GOT3 (cell line): ENCODE measurements at regions not wholly inside any gene's neighbourhood (a gene's known extent, or its start where the extent isn't known, plus 50 kb on each side); places are given as distances from the start of the nearest gene placed in this dataset.

Source experiments
- DNase-seq: peaks from one replicate; lab custom pipeline; 2025; ENCODE audit warnings: mixed read lengths; lab: John Stamatoyannopoulos, UW

DNA sequence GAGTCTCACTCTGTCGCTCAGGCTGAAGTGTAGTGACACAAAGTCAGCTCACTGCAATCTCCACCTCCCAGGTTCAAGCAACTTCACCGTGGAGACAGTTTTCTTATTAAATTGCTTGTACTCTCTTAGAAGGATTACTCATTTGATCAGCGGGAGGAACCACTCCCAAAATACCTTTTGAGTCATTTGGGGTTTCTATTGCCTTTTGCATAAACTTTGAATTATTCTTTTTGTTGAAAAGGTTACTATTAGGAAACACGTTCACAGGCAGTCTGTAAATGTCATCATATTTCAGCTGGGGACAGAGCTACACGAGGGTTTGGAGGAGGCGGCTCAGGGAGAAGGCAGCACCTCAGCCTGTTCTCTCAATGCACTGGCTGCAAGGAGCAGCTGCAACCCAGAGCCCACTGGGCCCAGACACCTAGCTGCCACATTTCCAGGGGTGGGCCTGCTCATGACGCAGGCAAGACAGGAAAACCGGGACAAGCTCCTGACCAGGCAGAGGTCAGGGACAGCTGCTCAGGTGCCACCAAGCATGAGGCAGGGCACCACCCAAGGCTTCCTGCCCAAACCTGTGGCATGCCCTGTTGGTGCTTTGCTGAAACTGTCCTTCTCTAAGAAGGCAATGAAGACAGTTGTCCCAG lies 205.9 kb downstream of the BMP7 start:
- no peak for DNase-seq

DNA sequence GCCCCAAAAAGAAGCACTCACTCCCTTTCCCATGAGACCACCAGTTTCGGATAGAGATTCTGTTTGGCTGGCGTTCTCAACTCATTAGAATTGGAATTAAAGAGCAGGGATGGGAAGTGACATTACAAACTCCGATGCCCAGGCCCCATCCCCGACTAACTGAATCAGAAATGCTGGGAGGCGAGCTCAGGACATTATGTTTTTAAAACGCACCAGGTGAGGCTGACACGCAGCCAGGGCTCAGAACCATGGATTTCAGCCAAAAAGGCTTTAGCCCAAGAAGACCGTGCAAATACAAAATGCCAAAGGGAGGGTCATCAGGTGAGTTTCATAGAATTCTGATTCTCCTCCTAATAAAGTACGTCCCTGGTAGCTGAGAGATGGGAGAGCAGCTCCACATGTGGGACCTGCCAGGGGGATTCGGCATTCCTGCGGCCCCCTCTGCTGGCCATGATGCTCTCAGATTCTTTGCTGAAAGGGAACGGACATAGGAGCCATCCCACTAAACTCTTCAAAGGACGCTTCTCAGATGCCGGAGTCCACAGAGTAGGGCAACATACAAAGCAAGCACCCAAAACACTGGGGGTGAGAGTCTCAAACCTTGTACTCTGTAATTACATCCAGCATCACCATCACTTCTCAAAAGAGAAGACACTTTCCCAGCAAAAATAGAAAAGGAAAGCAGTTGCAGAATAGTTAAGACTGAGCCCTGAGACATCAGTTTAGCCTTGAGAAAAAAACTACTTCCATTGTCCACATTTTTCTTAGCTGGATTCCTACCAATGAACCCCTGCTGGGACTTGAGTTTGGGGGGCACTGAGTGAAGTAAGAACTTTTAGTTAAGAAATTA lies 205.2 kb downstream of the BMP7 start:
- DNase-seq = no peak

DNA sequence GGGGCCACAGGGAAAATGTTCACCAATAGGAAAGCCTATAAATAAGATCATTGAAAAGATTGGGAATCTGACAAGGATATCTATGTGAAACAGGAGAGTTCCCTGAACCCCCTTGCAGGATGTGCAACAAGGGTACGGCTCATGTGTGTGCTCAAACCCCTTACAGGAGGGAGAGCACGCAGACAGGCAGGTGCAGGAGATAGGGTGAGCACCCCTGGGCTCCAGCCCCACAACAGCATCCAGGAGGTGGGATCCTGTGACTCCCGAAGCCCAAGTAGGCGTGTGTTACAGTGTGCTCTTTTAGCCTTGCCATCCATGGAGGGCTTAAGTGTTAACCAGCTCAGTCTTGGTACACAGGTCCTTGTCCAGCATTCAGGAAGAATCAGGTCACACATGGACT lies 204.2 kb downstream of the BMP7 start:
- no peak for DNase-seq

DNA sequence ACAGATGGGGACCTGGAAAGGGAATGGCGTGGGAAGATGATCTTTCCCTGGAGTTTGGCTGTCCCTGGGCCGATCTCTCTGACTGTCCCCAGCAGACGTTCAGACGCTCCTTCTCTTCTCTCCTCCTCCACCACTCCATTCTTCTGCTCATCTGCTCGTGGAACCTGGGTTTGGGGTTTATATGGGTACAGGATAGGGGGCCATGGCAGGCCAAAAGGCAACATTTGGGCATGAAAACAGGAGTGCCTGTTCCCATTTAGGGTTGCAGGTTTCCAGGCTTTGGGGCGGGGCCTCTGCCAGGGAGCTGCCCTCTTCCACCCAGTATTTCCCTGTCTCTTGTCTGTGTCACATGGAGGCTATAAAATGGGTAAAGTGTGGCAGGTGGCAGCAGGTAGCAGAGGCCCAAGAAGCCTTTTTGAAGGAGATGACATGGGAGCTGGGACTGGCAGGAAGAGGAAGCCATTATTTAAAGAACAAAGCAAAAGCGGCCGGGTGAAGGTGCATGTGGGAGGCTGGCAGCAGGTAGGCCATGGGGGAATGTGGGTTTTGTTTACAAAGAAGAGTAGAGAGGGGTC lies 203.7 kb downstream of the BMP7 start:
- no peak for DNase-seq

DNA sequence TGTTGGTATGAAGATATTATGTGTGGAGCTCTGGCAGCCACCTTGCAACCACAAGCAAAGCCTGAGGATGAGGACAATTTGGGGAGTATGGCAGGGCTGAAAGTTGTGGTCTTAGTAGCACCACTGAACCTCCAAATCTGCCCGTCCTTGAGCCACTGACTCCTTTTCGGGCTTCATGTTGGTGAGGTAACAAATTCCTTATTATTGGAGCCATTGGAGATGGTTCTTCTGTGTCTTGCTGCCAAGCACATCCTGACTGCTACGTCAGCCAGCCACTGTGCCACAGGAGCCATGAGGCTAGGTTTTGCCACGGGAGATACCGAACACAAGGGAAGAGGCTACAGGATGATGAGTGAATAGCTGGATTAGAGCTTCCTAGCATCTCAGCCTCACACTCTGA lies 201.6 kb downstream of the BMP7 start:
- DNase-seq = no peak

DNA sequence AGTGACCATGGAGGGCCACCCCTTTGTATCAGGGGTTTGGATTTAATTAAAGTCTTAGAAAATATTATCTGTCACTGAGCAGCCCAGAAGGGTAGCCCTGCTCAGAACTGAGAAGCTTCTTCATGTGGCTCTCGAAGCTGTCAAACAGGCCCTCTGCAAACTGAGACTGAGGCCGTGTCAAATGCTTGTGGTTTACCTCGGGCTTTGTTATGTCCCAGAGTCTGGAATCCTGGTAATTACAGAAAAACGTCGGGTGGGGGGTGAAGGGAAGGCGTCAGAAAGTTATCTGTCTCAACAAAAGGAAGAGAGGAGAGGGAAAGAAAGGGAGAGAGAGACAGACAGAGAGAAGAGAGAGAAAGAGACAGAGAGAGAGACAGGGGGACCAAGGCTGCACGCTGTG lies 200.8 kb downstream of the BMP7 start:
- DNase-seq = no peak

DNA sequence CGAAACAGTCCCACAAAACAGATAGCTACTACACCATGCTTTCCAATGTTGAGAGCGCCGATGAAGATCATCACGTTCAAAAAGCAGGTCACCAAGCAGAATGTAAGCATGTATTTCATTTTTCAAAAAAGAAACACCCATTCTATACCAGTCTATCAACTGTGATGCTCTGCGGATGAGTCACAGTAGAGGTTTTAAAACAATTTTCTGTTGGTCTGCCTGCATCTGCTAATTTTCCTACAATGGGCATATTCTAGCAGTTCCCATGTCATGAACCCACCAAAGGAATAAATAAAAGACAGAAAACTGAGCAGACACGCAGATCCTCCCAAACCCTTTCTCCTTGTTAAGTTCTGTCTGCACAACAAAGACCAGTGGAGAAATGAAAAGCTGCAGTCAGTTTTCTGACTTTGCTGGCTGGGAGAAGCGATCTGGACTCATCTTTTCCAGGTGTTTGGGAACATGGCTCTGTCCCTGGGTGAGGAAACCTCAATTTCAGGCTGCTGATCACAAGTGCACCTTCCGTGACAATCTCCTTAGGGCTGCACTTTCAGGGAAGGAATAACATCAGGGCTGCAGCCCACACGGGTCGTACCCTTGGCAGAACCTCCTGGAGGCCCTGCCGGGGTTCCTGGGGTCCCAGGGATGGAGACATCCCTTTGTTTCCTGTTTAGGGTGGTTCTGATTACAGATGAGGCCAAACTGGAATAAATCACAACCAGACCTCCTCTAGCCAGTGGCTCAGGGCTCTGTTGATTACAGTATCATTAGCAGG lies 200.1 kb downstream of the BMP7 start:
- DNase-seq = no peak

DNA sequence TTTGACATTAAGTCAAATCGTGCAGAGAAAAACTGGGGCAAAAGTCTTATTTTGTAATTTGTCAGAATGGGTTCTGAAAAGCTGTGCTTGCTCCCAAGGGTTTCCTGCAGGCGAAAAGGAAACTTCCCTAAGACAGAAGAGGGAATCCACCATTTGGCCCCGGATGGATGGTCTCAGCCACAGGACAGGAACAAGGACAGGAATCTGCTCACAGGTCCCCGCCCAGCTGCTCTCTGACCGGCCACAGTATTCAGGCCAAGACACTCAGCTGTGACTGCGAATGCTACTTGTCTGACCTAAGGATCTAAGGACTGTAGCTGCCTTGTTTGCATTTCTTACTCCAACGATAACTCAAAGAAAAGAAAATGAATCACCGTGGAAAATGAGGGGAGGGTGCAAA lies 197.0 kb downstream of the BMP7 start:
- no peak for DNase-seq

DNA sequence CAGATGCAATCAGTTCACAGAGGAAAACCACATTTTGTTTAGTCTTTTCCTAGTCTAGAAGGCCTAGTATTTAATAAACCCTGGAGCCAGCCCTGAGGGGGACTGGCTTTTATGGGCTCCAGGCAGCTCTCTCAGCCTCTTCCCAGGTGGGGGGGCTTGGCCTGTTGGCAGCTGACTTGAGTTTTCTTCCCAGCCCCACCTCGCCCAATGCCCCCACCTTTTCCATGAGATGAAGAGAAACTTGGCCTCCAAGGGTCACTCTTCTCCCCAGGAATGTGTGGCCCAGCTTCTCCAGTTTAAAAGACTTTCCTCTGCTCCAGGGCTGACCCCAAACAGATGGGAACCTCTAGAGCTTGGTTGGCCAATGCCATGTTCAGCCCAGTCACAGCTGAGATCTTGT lies 196.1 kb downstream of the BMP7 start:
- DNase-seq = no peak

DNA sequence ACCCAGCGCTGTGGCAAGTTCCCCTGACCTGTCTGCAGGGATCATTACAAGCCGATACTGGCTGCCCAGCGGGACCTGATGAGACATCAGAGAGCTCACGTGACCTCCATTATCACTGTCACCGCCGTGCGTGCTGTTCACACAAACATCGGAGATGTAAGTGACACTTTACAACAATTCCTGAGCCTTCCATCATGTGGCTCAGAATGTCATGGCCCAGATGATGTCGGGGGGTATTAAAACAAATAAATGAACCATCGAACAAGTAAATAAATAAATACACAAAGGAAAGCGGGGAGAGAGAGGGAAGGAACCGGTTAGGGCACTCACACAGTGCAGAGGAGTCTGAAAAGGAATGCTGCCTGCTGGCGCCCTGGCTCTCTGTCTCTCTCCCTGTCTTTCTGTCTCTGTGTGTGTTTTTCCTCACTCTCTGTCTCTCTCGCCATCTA lies 195.1 kb downstream of the BMP7 start:
- no peak for DNase-seq

DNA sequence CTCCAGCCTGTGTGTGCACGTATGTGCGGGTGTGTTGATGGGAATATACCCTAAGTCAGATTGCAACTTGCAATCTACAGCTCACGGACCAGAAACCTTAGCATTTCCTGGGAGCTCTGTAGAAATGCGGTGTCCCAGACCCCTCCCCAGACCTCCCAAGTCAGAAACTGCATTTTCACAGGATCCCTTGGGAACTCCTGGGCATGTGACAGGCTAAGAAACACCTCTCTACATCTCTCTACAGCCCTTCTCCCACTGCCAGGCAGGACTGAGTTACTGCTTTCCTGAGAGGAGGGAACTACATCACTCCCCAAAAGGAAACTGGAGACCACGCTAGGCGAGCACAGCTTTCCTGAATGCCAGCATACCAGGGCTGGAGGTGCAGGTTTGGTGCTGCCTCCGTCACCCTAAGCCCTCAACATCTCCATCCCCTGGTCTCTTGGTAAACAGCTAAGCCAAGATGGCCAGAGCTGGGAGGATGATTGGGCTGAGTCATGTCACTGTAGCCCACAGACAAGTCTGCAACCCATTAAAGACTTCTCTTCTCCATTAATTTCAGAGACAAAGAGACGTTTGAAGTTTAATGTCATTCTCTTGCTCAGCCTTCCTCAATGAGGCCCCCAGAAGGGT lies 194.4 kb downstream of the BMP7 start:
- no peak for DNase-seq

DNA sequence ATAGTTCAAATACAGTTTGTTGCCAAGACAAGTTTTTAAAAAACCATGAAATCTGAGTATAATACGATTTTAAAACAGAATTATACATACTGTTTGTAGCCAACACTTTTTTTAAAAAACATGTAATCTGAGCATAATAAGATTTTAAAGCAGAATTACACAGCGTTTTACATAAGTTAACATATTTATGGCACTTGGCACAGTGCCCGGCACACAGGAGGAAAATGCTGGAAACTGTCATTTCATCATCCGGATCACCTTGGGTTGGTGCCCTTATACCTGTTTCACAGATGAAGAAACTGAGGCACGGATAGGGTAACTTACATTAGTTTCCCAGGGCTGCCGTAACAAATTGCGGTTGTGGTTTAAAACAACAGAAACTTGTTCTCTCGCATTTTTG lies 193.0 kb downstream of the BMP7 start:
- DNase-seq = no peak

DNA sequence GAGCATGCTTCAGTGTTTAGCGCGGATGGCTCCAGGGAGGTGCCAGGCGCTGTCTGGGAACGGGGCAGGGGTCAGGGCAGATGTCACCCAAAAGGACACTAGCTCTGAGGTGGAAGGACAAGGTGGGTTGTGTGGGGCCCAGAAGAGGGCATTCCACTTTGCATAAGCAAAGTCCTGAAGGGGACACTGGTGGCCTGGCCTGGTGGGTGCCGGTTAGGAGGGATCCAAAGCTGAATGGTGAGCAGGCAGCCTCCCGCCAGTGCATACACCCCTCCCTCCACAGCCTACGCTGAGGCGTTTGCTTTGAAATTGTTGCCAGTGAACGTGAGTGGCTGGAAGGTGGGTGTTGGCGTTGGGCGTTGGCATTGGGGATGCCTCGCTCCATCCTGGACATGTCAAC lies 192.1 kb downstream of the BMP7 start:
- no peak for DNase-seq

DNA sequence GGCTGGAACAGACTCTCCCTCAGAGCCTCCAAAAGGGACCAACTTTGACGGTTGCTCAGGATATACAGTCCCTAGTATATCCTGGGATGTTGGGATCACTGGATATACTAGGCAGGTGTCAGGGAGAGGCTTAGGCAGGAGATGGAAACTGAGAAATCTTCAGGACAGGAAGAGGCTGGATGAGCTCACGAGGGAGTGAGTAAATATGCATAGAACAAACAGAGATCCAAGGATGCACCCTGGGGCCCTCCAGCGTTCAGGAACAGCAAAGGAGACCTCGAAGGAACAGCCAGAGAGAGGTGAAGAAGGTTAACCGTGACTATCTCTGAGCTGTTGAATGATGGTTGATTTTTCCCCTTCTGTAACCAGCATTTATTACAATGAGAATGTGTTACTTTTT lies 191.3 kb downstream of the BMP7 start:
- no peak for DNase-seq

DNA sequence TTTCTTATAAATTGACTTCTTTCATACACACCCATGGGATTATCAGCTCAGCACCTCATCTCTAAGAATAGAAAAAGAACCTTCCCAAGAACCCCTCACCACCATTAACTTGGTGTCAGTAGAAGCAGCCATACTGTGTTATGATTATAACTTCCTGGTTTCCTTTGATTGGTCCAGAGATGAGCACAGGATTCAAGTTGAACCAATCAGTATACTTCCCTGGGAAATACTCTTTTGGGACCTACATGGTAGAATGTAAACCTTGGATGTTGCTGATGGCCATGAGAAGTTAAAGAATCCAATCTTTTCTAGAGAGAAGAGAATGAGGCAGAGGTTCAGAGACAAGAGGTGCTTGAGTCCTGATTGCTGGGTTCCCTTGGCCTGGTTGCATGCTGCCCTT lies 190.8 kb downstream of the BMP7 start:
- no peak for DNase-seq

DNA sequence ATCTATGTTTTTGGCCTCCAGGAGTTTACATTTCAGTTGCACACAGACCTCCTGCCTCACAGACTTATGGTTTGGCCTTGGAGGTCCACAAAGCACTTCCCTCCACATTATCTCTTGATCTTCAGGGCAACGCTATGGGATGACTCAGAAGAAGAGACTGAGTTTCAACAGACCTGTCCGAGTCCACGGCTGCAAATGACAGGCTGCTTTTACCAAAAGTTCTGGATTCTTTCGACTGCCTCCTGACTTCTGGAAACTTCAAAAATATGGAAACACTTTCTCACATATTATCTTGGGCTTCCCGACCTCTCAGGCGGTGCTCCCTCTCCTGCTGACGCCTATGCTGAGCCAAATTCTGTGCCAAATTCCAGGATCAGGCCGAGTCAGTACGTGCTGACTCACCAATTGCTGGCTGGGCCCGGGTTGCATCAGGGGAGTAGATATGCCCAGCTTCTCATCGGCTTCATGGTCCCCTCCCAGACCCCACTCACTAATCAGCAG lies 190.2 kb downstream of the BMP7 start:
- no peak for DNase-seq

DNA sequence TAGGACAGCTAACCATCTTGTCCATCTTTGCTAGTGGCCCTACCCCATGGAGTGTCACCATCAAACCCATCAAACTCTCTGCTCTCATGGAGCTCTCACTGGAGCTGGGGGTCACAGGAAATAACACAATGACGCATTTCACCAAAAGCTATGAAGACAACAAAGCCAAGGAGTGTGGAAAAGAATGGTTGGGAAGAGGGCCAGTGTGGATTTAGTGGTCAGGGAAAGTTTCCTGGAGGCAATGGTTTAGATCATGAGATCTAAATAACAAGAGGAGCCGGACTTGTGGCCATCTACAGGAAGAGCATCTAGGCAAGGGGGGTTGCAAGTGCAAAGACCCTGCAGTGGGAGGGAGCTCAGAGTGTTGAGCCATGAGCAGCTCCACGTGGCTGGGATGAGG lies 189.5 kb downstream of the BMP7 start:
- DNase-seq = no peak

DNA sequence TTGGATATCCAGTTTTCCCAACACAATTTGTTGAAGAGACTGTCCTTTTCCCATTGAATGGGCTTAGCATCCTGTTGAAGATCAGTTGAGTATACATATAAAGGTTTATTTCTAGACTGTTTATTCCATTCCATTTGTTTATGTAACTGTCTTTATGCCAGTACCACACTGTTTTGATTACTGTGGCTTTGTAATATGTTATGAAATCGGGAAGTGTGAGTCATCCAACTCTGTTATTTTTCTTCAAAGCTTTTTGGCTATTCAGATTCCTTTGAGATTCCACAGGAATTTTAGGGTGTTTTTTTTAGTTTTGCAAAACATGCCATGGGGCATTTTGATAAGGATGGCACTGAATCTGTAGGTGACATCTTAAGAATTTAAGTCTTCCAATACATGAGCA lies 188.3 kb downstream of the BMP7 start:
- DNase-seq = no peak

DNA sequence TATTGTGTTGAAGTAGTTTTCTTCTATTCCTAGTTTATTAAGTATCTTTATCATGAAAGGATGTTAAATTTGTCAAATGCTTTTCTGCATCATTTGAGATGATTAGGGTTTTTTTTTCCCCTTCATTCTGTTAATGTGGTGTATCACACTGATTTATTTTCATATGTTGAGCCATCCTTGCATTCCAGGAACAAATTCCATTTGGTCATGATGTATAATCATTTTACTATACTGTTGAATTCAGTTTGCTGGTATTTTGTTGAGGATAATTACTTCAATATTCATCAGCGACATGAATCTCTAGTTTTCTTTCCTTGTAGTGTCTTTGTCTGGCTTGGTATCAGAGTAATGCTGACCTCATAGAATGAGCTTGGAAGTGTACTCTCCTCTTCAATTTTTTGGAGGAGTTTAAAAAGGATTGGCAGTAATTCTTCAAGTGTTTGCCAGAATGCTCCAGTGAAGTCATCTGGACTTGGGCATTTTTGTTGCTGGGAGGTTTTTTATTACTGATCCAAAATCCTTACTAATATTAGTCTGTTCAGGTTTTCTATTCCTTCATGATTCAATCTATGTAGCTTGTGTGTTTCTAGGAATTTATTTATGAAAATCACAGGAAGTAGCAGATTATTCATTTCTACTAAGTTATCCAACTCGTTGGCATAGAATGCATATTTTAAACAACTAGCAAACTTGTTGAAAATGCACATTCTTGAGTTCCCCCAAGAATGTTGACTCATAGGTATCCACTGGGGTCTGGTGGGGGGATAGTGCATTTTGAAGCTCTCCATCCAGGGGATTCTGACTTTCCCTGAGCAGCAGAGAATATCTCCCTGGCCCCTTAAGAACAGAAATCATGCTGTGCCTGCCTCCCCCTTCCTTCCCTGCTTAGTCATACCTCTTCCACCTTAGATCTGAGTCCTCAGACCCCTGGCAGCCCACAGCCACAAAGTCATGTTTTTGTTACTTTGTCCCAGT lies 187.1 kb downstream of the BMP7 start:
- no peak for DNase-seq

DNA sequence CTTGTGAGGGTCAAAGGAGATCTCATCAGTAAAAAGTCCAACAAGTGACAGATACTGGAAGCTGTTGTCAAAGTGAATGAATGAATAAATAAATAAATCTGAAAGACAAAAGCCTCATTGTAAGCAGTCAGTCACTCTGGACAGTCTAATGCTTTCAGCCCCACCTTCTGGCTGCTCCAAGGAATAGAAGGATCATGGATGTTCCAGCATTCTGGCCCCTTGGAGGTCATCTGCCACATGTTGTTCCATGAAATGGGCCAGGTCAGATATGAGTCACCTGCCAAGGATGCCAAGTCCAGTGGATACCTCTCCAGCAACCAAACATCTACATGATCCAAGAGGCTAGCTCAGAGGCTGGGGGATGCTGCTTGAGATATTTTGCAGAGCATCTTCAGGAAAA lies 185.6 kb downstream of the BMP7 start:
- no peak for DNase-seq
